Spleen (tissue), 11 donors: ENCODE measurements at regions not wholly inside any gene's neighbourhood (a gene's known extent, or its start where the extent isn't known, plus 50 kb on each side); places are given as distances from the start of the nearest gene placed in this dataset.

ENCODE experiments used
- DNase-seq: peaks from one replicate; pipeline ENCODE4 v3.0.0-alpha.2; 2020
- H3K27ac ChIP-seq, 8 donors: fragments of 200-600 bp; sonication (generic) in 7 of 8; 1 replicate in 4 of 8; 2 replicates in 4 of 8; pipeline versions ENCODE4 v1.5.0 to v1.8.0; 2016 to 2021; ENCODE audit warnings: inconsistent platforms in 4 of 8, mild to moderate bottlenecking in 4 of 8, moderate library complexity in 1 of 8
- H3K27me3 ChIP-seq, 7 donors: fragments of 200-600 bp; sonication (generic) in 6 of 7; replicated peaks in 1 of 7; 1 replicate in 4 of 7; 2 replicates in 3 of 7; pipeline versions ENCODE4 v1.5.0 to v1.8.0; 2016 to 2021; ENCODE audit warnings: inconsistent platforms in 3 of 7, mild to moderate bottlenecking in 1 of 7
- H3K36me3 ChIP-seq, 6 donors: fragments of 200-600 bp; sonication (generic) in 5 of 6; 1 replicate in 4 of 6; 2 replicates in 2 of 6; pipeline versions ENCODE4 v1.5.0 to v1.8.0; 2016 to 2021; ENCODE audit warnings: inconsistent platforms in 2 of 6
- H3K4me1 ChIP-seq, 6 donors: fragments of 200-600 bp; sonication (generic) in 5 of 6; 1 replicate in 3 of 6; 2 replicates in 3 of 6; pipeline versions ENCODE4 v1.5.0 to v1.8.0; 2016 to 2021; ENCODE audit warnings: inconsistent platforms in 3 of 6
- H3K4me3 ChIP-seq, 8 donors: fragments of 200-600 bp; sonication (generic) in 7 of 8; 1 replicate in 4 of 8; 2 replicates in 4 of 8; pipeline versions ENCODE4 v1.5.0 to v1.8.0; 2016 to 2021; ENCODE audit warnings: inconsistent platforms in 4 of 8, mild to moderate bottlenecking in 4 of 8, moderate library complexity in 2 of 8
- H3K9me3 ChIP-seq, 8 donors: fragments of 200-600 bp; sonication (generic) in 7 of 8; 1 replicate in 4 of 8; 2 replicates in 4 of 8; pipeline versions ENCODE4 v1.5.0 to v1.8.0; 2016 to 2021; ENCODE audit warnings: inconsistent platforms in 4 of 8
- CTCF ChIP-seq, 11 experiments: fragments of 200-600 bp in 7 of 11; fragments of 450-650 bp in 4 of 11; sonication (generic) in 4 of 11; IDR thresholded peaks in 8 of 11; conservative IDR thresholded peaks in 3 of 11; 1 replicate in 7 of 11; 2 replicates in 4 of 11; pipeline versions ENCODE4 v1.4.0 to v1.8.0; 2016 to 2021; ENCODE audit warnings: antibody characterized with exemption in 11 of 11, inconsistent platforms in 4 of 11, mild to moderate bottlenecking in 1 of 11
- POLR2A ChIP-seq, 3 donors: fragments of 450-650 bp; IDR thresholded peaks; one replicate each; pipeline ENCODE4 v1.5.1; 2017; ENCODE audit warnings: antibody characterized with exemption in 3 of 3, mild to moderate bottlenecking in 1 of 3
- POLR2AphosphoS5 ChIP-seq, 3 donors: sonication (generic); formaldehyde crosslinking; IDR thresholded peaks; one replicate each; pipeline ENCODE4 v1.5.1; 2017; ENCODE audit warnings: antibody characterized with exemption in 3 of 3
- WGBS, 5 donors: extraction: QIAGEN DNeasy Blood & Tissue Kit in 3 of 5; methylation state at CpG; one replicate each; pipeline versions ENCODE4 v1.1.5 to v1.1.7; 2013 to 2018; 5-methylcytosine and 5-hydroxymethylcytosine counted together
- intact Hi-C: fragments of 100-400 bp; cut with DNase I; formaldehyde crosslinking; loops from one replicate; pipeline ENCODE4 v1.15.0; 2023; ENCODE audit warnings: low total_unique reads
- donor health status: healthy with polysubstance abuse.
- donor health status: DM: no; HTN: no; CAD: no; lungs with moderate emphysema.
- donor health status: DM: no; HTN: no; CAD: no.
- donor health status: Bipolar disorder and iron deficiency.
- donor health status: healthy.
- donor health status: DM: no; HTN: no; CAD: no.
- donor health status: DM: yes; HTN: yes; CAD: no.

GRCh38 chr12:65643171-65643570, 181.1 kb upstream of the HMGA2 start:
- DNase-seq, result no peak
- TF ChIP-seq POLR2AphosphoS5 (IDR thresholded peaks at IDR 0.05), result no peak
- TF ChIP-seq CTCF (IDR thresholded peaks at IDR 0.05 in 8 of 11, conservative IDR thresholded peaks at IDR 0.05 in 3 of 11), result no peak
- no peak for TF ChIP-seq POLR2A (IDR thresholded peaks at IDR 0.05)
- Histone ChIP-seq H3K36me3 (no peaks in the 10 kb centered on the region), H3K27ac (no peak overlapping the region), H3K9me3 (no peaks in the 10 kb centered on the region), H3K27me3 (no peaks in the 10 kb centered on the region), H3K4me1 (no peaks in the 10 kb centered on the region), H3K4me3 (no peak overlapping the region)
- intact Hi-C loops, result no loop called here

- DNase-seq, result no peak
- H3K4me3 ChIP-seq, result no peak overlapping the region
- TF ChIP-seq POLR2AphosphoS5 (IDR thresholded peaks at IDR 0.05) (no peak), POLR2A (IDR thresholded peaks at IDR 0.05) (no peak), CTCF (IDR thresholded peaks at IDR 0.05 in 8 of 11, conservative IDR thresholded peaks at IDR 0.05 in 3 of 11) (no peak)
- intact Hi-C loops, result no loop called here
- no peak overlapping the region for H3K27ac ChIP-seq
- H3K4me1 ChIP-seq, result no peaks in the 10 kb centered on the region
- H3K27me3 ChIP-seq, result no peaks in the 10 kb centered on the region
- 73 to 91% (median 79%) methylated on average over 3 of the region's 3 CpGs for WGBS, 5 donors
- H3K36me3 ChIP-seq, result no peaks in the 10 kb centered on the region
- H3K9me3 ChIP-seq, result no peaks in the 10 kb centered on the region
Measured at GRCh38 chr12:65643595-65644386, 180.5 kb upstream of the HMGA2 start.

- TF ChIP-seq CTCF (IDR thresholded peaks at IDR 0.05 in 8 of 11, conservative IDR thresholded peaks at IDR 0.05 in 3 of 11), result no peak
- no peak for TF ChIP-seq POLR2A (IDR thresholded peaks at IDR 0.05)
- TF ChIP-seq POLR2AphosphoS5 (IDR thresholded peaks at IDR 0.05), result no peak
- DNase-seq, result no peak
- 93 to 97% (median 95%) methylated on average over 11 of the region's 11 CpGs for WGBS, 5 donors
- H3K27me3 ChIP-seq, result no peaks in the 10 kb centered on the region
- no peak overlapping the region for H3K27ac ChIP-seq
- H3K4me3 ChIP-seq, result no peak overlapping the region
- H3K4me1 ChIP-seq, result no peaks in the 10 kb centered on the region
- intact Hi-C loops, result no loop called here
- H3K9me3 ChIP-seq, result no peaks in the 10 kb centered on the region
- no peaks in the 10 kb centered on the region for H3K36me3 ChIP-seq
Measured at GRCh38 chr12:65646127-65646643, 178.1 kb upstream of the HMGA2 start.

GRCh38 chr12:65647074-65647473, 177.2 kb upstream of the HMGA2 start:
- Histone ChIP-seq H3K27ac (no peak overlapping the region), H3K4me1 (no peaks in the 10 kb centered on the region), H3K4me3 (no peak overlapping the region), H3K27me3 (no peaks in the 10 kb centered on the region), H3K36me3 (no peaks in the 10 kb centered on the region), H3K9me3 (no peaks in the 10 kb centered on the region)
- WGBS, 5 donors, result 92 to 98% (median 95%) methylated on average over 9 of the region's 9 CpGs
- TF ChIP-seq POLR2A (IDR thresholded peaks at IDR 0.05), result no peak
- intact Hi-C loops, result no loop called here
- no peak for DNase-seq
